ENCODE measurements at regions not wholly inside any gene's neighbourhood (a gene's known extent, or its start where the extent isn't known, plus 50 kb on each side); places are given as distances from the start of the nearest gene placed in this dataset.

- peaks cover 30% of the 10 kb centered on the region for H3K27me3 Mint-ChIP-seq (ENCODE audit: unreplicated experiment)
- no peaks in the 10 kb centered on the region for H3K9me3 Mint-ChIP-seq (ENCODE audit: unreplicated experiment)
- no peak for TF ChIP-seq CTCF (IDR thresholded peaks at IDR 0.05)
- H3K27ac Mint-ChIP-seq (ENCODE audit: unreplicated experiment), result no peak overlapping the region
- no peaks in the 10 kb centered on the region for H3K4me1 Mint-ChIP-seq (ENCODE audit: unreplicated experiment)
- DNase-seq (ENCODE audit: extremely low spot score, unreplicated experiment), result no peak
- H3K4me3 Mint-ChIP-seq (ENCODE audit: unreplicated experiment), result no peak overlapping the region
- H3K36me3 Mint-ChIP-seq (ENCODE audit: unreplicated experiment), result no peaks in the 10 kb centered on the region
Measured at GRCh38 chr10:2870654-2871053, 196.7 kb upstream of the PFKP start.

- no peak for DNase-seq (ENCODE audit: extremely low spot score, unreplicated experiment)
- peaks cover 25% of the 10 kb centered on the region for H3K27me3 Mint-ChIP-seq (ENCODE audit: unreplicated experiment)
- no peak overlapping the region for H3K27ac Mint-ChIP-seq (ENCODE audit: unreplicated experiment)
- no peak overlapping the region for H3K4me3 Mint-ChIP-seq (ENCODE audit: unreplicated experiment)
- H3K4me1 Mint-ChIP-seq (ENCODE audit: unreplicated experiment), result no peaks in the 10 kb centered on the region
- no peak for TF ChIP-seq CTCF (IDR thresholded peaks at IDR 0.05)
- no peaks in the 10 kb centered on the region for H3K36me3 Mint-ChIP-seq (ENCODE audit: unreplicated experiment)
- no peaks in the 10 kb centered on the region for H3K9me3 Mint-ChIP-seq (ENCODE audit: unreplicated experiment)
Measured at GRCh38 chr10:2867788-2868299, 199.5 kb upstream of the PFKP start.

DNA sequence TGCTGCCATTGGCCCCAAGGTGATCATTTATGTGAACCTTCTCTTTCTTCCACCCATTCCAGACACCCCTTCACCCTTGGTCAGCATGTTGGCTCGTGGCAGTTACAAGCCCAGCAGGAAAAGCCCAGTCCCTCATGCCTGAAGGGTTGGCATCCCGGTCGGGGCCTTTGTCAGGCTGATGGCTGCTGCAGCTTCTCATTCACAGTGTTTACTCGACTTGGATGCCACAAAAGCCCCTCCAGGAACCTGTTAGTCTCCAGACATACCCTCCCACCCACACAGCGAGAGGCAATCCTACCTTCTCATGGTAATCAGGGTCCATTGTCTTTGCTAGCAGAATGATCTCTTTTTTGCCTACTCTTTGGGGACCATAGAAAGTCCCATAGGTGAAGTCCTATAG, 200.8 kb upstream of the PFKP start:
- H3K9me3 Mint-ChIP-seq (ENCODE audit: unreplicated experiment), result no peaks in the 10 kb centered on the region
- H3K4me3 Mint-ChIP-seq (ENCODE audit: unreplicated experiment), result no peak overlapping the region
- H3K27ac Mint-ChIP-seq (ENCODE audit: unreplicated experiment), result no peak overlapping the region
- no peak for DNase-seq (ENCODE audit: extremely low spot score, unreplicated experiment)
- H3K4me1 Mint-ChIP-seq (ENCODE audit: unreplicated experiment), result no peaks in the 10 kb centered on the region
- peaks cover 29% of the 10 kb centered on the region for H3K27me3 Mint-ChIP-seq (ENCODE audit: unreplicated experiment)
- no peak for TF ChIP-seq CTCF (IDR thresholded peaks at IDR 0.05)
- no peaks in the 10 kb centered on the region for H3K36me3 Mint-ChIP-seq (ENCODE audit: unreplicated experiment)

DNA sequence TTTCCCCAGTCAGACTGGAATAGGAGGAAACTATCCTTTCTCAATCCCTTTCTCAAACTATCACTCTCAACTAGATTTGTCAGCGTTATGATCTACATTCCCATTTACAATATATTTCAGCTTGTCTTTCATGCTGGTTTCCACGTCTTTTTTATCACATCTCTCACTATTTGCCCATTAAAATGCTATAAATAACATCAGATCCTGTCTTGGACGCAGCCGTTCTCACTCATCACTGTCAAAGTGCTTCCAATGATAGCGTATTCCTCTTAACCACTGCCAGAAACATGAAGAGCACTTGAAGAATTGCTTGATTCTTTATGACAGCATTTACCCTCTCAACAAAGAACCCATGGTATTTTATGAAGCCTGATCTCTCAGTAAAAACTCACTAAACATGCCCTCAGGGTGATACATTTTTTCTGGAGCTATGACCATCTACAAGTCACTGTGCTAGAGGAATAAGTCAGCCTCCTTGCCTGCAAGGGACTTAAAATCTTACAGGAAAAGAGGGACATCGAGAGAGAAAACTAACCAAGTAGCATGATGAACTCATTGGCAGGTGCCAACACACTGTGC, 205.6 kb upstream of the PFKP start:
- Mint-ChIP-seq H3K4me3 (ENCODE audit: unreplicated experiment) (no peak overlapping the region), H3K9me3 (ENCODE audit: unreplicated experiment) (peaks cover 11% of the 10 kb centered on the region), H3K4me1 (ENCODE audit: unreplicated experiment) (no peaks in the 10 kb centered on the region), H3K27me3 (ENCODE audit: unreplicated experiment) (peaks cover 51% of the 10 kb centered on the region), H3K36me3 (ENCODE audit: unreplicated experiment) (no peaks in the 10 kb centered on the region), H3K27ac (ENCODE audit: unreplicated experiment) (no peak overlapping the region)
- DNase-seq (ENCODE audit: extremely low spot score, unreplicated experiment), result no peak
- no peak for TF ChIP-seq CTCF (IDR thresholded peaks at IDR 0.05)

DNA sequence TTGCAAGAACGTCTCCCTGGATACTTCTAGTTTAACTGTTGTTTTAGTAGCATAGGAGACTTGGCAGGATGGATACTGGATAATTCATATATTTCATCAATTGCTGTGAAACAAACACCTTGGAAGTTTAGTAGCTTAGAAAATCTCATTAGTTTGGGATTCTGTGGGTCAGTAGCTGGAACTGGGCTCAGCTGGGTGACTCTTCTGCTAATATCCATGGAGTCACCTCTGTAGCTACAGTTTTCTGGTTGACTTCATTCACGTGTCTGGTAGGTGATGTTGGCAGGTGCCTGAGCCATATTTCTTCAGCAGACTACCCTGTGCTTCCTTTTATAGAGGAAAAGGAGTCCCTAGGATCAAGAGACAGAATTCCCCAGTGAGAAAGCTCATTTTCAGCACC, 208.9 kb upstream of the PFKP start:
- peaks cover 11% of the 10 kb centered on the region for H3K9me3 Mint-ChIP-seq (ENCODE audit: unreplicated experiment)
- H3K4me1 Mint-ChIP-seq (ENCODE audit: unreplicated experiment), result no peaks in the 10 kb centered on the region
- H3K27me3 Mint-ChIP-seq (ENCODE audit: unreplicated experiment), result peaks cover 77% of the 10 kb centered on the region
- H3K4me3 Mint-ChIP-seq (ENCODE audit: unreplicated experiment), result no peak overlapping the region
- no peak for TF ChIP-seq CTCF (IDR thresholded peaks at IDR 0.05)
- H3K27ac Mint-ChIP-seq (ENCODE audit: unreplicated experiment), result no peak overlapping the region
- no peak for DNase-seq (ENCODE audit: extremely low spot score, unreplicated experiment)
- no peaks in the 10 kb centered on the region for H3K36me3 Mint-ChIP-seq (ENCODE audit: unreplicated experiment)
